Endothelial cell of umbilical vein (primary cell): ENCODE measurements at regions not wholly inside any gene's neighbourhood (a gene's known extent, or its start where the extent isn't known, plus 50 kb on each side); places are given as distances from the start of the nearest gene placed in this dataset.

Experiments used
- BruUV-seq: library from RNA; stranded (reverse); fragments of 400-500 nt; replicated peaks from 2 replicates; lab custom pipeline; 2021; lab: Mats Ljungman, UMichigan
- CTCF ChIA-PET: fragments of 300-600, 350-600 bp; sonication (Branson Sonifier 250); formaldehyde crosslinking; loops from one replicate; lab custom pipeline; 2021; ENCODE audit warnings: antibody characterized with exemption, inconsistent platforms; lab: Charles Lee
- POLR2A ChIA-PET: fragments of 300-600, 350-600 bp; sonication (Branson Sonifier 250); formaldehyde crosslinking; loops from one replicate; lab custom pipeline; 2021; ENCODE audit warnings: antibody characterized with exemption, inconsistent platforms; lab: Charles Lee
- DNase-seq: peaks from one replicate; pipeline ENCODE4 v3.0.0-alpha.2; 2011; ENCODE audit warnings: low read depth, low spot score
- FAIRE-seq: peaks from 2 replicates; lab custom pipeline; 2011; peaks lifted over from hg19 to GRCh38; lab: Jason Lieb, UNC
- H2AFZ ChIP-seq: 2 replicates; pipeline ENCODE4 v1.6.0; 2012; ENCODE audit warnings: low read depth, low read length, control low read depth, inconsistent platforms
- H3K27ac ChIP-seq: 2 replicates; pipeline ENCODE4 v1.5.1; 2011; ENCODE audit warnings: low read depth, mild to moderate bottlenecking, control low read depth, low read length, moderate library complexity; ENCODE audit not compliant: insufficient read depth
- H3K27me3 ChIP-seq, 2 experiments: 2 replicates each; pipeline versions ENCODE4 v1.6.0 to v1.6.1; 2011; ENCODE audit warnings: low read length in 2 of 2, mixed read lengths in 1 of 2; ENCODE audit not compliant: control insufficient read depth in 2 of 2, insufficient read depth in 2 of 2
- H3K36me3 ChIP-seq, 2 experiments: 2 replicates in 1 of 2; 3 replicates in 1 of 2; pipeline ENCODE4 v1.5.1; 2011; ENCODE audit warnings: low read length in 2 of 2, mild to moderate bottlenecking in 1 of 2, moderate library complexity in 1 of 2; ENCODE audit not compliant: control insufficient read depth in 2 of 2, insufficient read depth in 2 of 2; ENCODE audit errors: extremely low read depth in 1 of 2
- H3K4me1 ChIP-seq: 3 replicates; pipeline ENCODE4 v1.5.1; 2011; ENCODE audit warnings: mild to moderate bottlenecking, low read length; ENCODE audit not compliant: control insufficient read depth, insufficient read depth; ENCODE audit errors: extremely low read depth
- H3K4me2 ChIP-seq: 2 replicates; pipeline ENCODE4 v1.6.1; 2011; ENCODE audit warnings: low read length, control low read depth, mixed read lengths; ENCODE audit not compliant: insufficient read depth
- H3K4me3 ChIP-seq, 3 experiments: fragments of 200-600 bp in 1 of 3; sonication (generic), shearing (Covaris generic) in 1 of 3; replicated peaks in 1 of 3; 2 replicates each; pipeline ENCODE4 v1.5.1; 2011 to 2016; ENCODE audit warnings: control low read depth in 3 of 3, low read length in 3 of 3, mild to moderate bottlenecking in 2 of 3, inconsistent platforms in 1 of 3, low read depth in 1 of 3, moderate library complexity in 1 of 3; ENCODE audit not compliant: insufficient read depth in 1 of 3
- H3K79me2 ChIP-seq: 2 replicates; pipeline ENCODE4 v1.6.0; 2012; ENCODE audit warnings: low read length, inconsistent platforms; ENCODE audit not compliant: control insufficient read depth, insufficient read depth
- H3K9ac ChIP-seq: replicated peaks from 2 replicates; pipeline ENCODE3; 2011; ENCODE audit warnings: low read length, control low read depth; ENCODE audit not compliant: insufficient read depth; ENCODE audit errors: extremely low read depth
- H3K9me1 ChIP-seq: replicated peaks from 3 replicates; pipeline ENCODE4 v1.6.0; 2011; ENCODE audit warnings: mild to moderate bottlenecking, low read length; ENCODE audit not compliant: control insufficient read depth, insufficient read depth; ENCODE audit errors: extremely low read depth
- H3K9me3 ChIP-seq: replicated peaks from 2 replicates; pipeline ENCODE4 v1.5.1; 2012; ENCODE audit warnings: low read length, inconsistent platforms; ENCODE audit not compliant: control insufficient read depth, insufficient read depth
- H4K20me1 ChIP-seq: replicated peaks from 2 replicates; pipeline ENCODE3; 2011; ENCODE audit warnings: mild to moderate bottlenecking, low read length; ENCODE audit not compliant: control insufficient read depth, insufficient read depth; ENCODE audit errors: extremely low read depth
- CTCF ChIP-seq, 2 donors: IDR thresholded peaks; 1 replicate in 1 of 2; 2 replicates in 1 of 2; pipeline ENCODE4 v1.5.1; 2011; ENCODE audit warnings: low read length in 2 of 2, mild to moderate bottlenecking in 2 of 2, moderate library complexity in 2 of 2, control low read depth in 1 of 2, inconsistent platforms in 1 of 2, low read depth in 1 of 2; ENCODE audit not compliant: insufficient read depth in 1 of 2; ENCODE audit errors: extremely low read depth in 1 of 2
- EZH2 ChIP-seq: IDR thresholded peaks from 2 replicates; pipeline ENCODE4 v1.6.1; 2012; ENCODE audit warnings: borderline replicate concordance, low read depth, mild to moderate bottlenecking, moderate library complexity, low read length, inconsistent platforms; ENCODE audit not compliant: severe bottlenecking
- FOS ChIP-seq: IDR thresholded peaks from 2 replicates; pipeline ENCODE4 v1.6.1; 2011; ENCODE audit warnings: mild to moderate bottlenecking, low read length, moderate library complexity, borderline replicate concordance; ENCODE audit not compliant: insufficient read depth
- GATA2 ChIP-seq: IDR thresholded peaks from 2 replicates; pipeline ENCODE4 v1.7.0; 2011; ENCODE audit warnings: low read depth, mild to moderate bottlenecking, moderate library complexity, mixed read lengths, low read length; ENCODE audit not compliant: insufficient read length, insufficient read depth
- JUN ChIP-seq: IDR thresholded peaks from 2 replicates; pipeline ENCODE4 v1.6.1; 2011; ENCODE audit warnings: borderline replicate concordance, low read depth; ENCODE audit not compliant: insufficient read length, insufficient read depth
- MAX ChIP-seq: IDR thresholded peaks from 2 replicates; pipeline ENCODE4 v1.6.1; 2011; ENCODE audit not compliant: insufficient read depth, insufficient read length
- MYC ChIP-seq: IDR thresholded peaks from one replicate; pipeline ENCODE4 v1.6.1; 2011; ENCODE audit warnings: mild to moderate bottlenecking, low read depth, low read length
- POLR2A ChIP-seq: IDR thresholded peaks from 2 replicates; pipeline ENCODE4 v1.6.1; 2012; ENCODE audit warnings: low read depth, mild to moderate bottlenecking, control low read depth, low read length
- POLR2AphosphoS5 ChIP-seq: IDR thresholded peaks from 2 replicates; pipeline ENCODE4 v1.6.1; 2012; ENCODE audit warnings: low read depth, mild to moderate bottlenecking, control low read depth, low read length, moderate library complexity; ENCODE audit not compliant: insufficient read depth
- dilution Hi-C: fragments of 300-500 bp; cut with MboI; formaldehyde crosslinking; loops from one replicate; pipeline ENCODE4 v1.15.0; 2019; ENCODE audit warnings: low sequenced_read_pairs; ENCODE audit not compliant: extremely low pct_ligation_motif_present
- intact Hi-C: fragments of 100-400 bp; cut with micrococcal nuclease; formaldehyde crosslinking; loops from one replicate; pipeline ENCODE4 v1.10.0; 2022

- H3K9me3 ChIP-seq = peaks cover 5% of the 10 kb centered on the region
- H2AFZ ChIP-seq = no peak overlapping the region
- POLR2A ChIA-PET = no interaction called here
- H3K36me3 ChIP-seq = no peaks in the 10 kb centered on the region
- no peaks in the 10 kb centered on the region for H4K20me1 ChIP-seq
- no peak for DNase-seq
- H3K79me2 ChIP-seq = no peaks in the 10 kb centered on the region
- no peak overlapping the region for H3K27ac ChIP-seq
- no peak for TF ChIP-seq GATA2
- no peak for TF ChIP-seq MYC
- TF ChIP-seq FOS = no peak
- no peak for TF ChIP-seq JUN
- no peak for TF ChIP-seq EZH2
- no peak for TF ChIP-seq MAX
- TF ChIP-seq POLR2AphosphoS5 = no peak
- TF ChIP-seq CTCF (IDR thresholded peaks at IDR 0.05; ENCODE audit: extremely low read depth in 1 of 2, insufficient read depth in 1 of 2, low read depth in 1 of 2, low read length in 2 of 2) = no peak
- TF ChIP-seq POLR2A = no peak
- no peaks in the 10 kb centered on the region for H3K27me3 ChIP-seq
- CTCF ChIA-PET = no interaction called here
- H3K4me1 ChIP-seq = no peaks in the 10 kb centered on the region
- intact Hi-C loops (no loop called here), dilution Hi-C loops (no loop called here)
- H3K4me2 ChIP-seq = no peak overlapping the region
- FAIRE-seq = no peak
- H3K4me3 ChIP-seq = no peak overlapping the region
- H3K9ac ChIP-seq = no peak overlapping the region
- no TSS peak for BruUV-seq
- H3K9me1 ChIP-seq = no peaks in the 10 kb centered on the region
Observed at GRCh38 chr7:49247759-49248158, 323.4 kb downstream of the CDC14C start.
